Cardiac fibroblast (primary cell): ENCODE measurements at regions not wholly inside any gene's neighbourhood (a gene's known extent, or its start where the extent isn't known, plus 50 kb on each side); places are given as distances from the start of the nearest gene placed in this dataset.

Experiments used
- DNase-seq, 2 donors: peaks; one replicate each; pipeline versions ENCODE4 v3.0.0 to v3.0.0-alpha.2; 2010; ENCODE audit warnings: low read depth in 2 of 2
- H3K4me3 ChIP-seq, 2 donors: replicated peaks in 1 of 2; 1 replicate in 1 of 2; 2 replicates in 1 of 2; pipeline ENCODE4 v1.5.1; 2011; ENCODE audit warnings: low read depth in 2 of 2, low read length in 2 of 2, mild to moderate bottlenecking in 2 of 2, moderate library complexity in 1 of 2
- TF ChIP-seq, protein P1 (sequence below): IDR thresholded peaks from one replicate; pipeline ENCODE4 v1.5.1; 2011; ENCODE audit warnings: low read depth, mild to moderate bottlenecking, low read length, inconsistent platforms

DNA sequence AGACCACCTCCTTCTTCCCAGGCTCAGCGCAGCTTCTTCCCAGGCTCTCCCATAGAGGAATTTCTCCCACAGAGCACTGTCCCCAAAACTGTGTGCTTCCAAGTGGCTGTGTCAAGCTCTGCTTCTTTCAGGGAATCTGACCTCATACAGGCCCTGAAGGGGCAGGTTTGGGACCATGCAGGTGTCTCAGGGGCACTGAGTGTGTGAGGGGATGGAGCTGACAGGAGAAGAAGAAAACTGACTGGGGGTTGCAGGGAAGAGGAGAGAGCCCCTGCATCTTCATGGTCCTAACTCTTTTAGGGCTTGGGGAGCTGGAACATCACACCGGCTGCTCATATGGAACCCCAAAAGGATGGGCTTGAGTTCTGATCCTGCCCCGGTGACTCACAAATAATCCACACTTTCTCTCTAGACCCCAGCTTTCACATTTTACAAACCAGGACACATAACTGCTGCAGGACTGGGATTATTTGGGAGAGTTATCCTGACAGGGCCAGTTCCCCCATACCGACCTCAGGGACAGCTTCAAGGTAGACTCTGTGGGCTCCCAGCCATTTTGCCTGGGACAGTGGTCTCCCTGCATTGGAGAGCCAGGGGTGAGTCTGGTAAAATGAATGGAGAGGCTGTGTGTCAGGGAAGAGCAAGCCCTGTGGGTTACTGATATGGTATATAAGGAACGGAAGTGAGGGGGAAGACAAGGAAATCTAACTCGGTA is 316.1 kb downstream of the TLE3 start:
- DNase-seq, result no peak
- no peak overlapping the region for H3K4me3 ChIP-seq
- TF ChIP-seq, protein P1, sequence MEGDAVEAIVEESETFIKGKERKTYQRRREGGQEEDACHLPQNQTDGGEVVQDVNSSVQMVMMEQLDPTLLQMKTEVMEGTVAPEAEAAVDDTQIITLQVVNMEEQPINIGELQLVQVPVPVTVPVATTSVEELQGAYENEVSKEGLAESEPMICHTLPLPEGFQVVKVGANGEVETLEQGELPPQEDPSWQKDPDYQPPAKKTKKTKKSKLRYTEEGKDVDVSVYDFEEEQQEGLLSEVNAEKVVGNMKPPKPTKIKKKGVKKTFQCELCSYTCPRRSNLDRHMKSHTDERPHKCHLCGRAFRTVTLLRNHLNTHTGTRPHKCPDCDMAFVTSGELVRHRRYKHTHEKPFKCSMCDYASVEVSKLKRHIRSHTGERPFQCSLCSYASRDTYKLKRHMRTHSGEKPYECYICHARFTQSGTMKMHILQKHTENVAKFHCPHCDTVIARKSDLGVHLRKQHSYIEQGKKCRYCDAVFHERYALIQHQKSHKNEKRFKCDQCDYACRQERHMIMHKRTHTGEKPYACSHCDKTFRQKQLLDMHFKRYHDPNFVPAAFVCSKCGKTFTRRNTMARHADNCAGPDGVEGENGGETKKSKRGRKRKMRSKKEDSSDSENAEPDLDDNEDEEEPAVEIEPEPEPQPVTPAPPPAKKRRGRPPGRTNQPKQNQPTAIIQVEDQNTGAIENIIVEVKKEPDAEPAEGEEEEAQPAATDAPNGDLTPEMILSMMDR, result no peak

DNA sequence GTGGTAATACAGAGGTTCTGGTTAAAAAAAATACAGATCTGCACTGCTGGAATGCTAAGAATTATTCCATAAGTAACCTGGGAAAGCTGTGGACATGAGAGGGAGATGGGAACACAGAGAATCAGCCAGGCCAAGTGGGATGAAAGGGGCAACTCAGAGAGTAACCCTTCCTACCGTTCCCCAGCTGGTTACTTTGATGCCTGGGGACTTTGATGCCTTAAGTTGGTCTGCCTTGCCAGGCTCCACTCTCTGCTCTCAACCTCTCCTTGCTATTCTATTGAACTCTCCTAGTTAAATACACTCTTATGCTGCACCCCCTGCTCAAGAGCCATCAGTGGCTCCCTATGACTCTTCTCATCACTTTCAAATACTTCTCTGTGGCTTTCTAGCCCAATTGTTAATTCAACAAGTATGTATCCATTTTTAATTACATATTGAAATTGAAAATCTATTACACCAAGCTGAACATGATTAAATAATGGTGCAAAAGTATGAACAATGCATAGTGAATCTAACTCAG is 315.5 kb downstream of the TLE3 start:
- no peak for DNase-seq
- TF ChIP-seq, protein P1, result no peak
- H3K4me3 ChIP-seq, result no peak overlapping the region

DNA sequence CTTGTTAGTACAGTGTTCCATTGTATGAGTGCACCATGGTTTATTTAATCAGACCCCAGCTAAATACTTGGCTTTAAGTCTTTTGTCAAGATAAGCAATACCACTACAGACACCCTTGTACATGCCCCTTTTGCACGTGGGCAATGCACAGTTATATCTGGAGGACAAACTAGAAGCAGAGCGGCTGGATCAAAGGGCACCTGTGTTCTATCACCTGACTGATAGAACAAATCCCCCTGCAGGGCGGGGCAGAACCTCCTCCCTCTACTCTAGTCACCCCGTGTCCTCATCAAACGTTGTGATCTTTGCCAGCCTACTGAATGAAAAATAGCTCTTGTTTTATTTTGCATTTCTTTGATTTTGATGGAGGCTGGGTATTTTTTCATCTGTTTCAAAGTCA is 314.9 kb downstream of the TLE3 start:
- TF ChIP-seq, protein P1, result no peak
- H3K4me3 ChIP-seq, result no peak overlapping the region
- DNase-seq, result no peak

DNA sequence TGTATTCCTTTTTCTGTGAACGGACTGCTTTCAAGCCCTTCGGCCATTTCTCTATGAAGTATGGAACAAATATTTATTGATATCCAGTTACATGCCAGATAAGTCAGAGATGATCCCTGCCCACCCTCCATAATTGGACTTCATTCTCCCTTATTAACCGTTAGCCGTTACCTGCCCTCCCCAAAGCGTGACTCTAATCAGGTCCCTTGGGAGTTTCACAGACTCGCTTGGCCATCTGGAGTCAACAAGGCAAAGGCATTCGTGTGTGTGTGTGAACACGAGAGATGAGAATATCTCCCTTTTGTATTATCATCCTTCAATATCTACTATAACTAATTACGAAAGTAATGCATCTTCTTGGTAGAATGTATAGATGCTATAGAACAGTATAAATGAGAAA is 314.5 kb downstream of the TLE3 start:
- TF ChIP-seq, protein P1, result no peak
- no peak overlapping the region for H3K4me3 ChIP-seq
- no peak for DNase-seq

DNA sequence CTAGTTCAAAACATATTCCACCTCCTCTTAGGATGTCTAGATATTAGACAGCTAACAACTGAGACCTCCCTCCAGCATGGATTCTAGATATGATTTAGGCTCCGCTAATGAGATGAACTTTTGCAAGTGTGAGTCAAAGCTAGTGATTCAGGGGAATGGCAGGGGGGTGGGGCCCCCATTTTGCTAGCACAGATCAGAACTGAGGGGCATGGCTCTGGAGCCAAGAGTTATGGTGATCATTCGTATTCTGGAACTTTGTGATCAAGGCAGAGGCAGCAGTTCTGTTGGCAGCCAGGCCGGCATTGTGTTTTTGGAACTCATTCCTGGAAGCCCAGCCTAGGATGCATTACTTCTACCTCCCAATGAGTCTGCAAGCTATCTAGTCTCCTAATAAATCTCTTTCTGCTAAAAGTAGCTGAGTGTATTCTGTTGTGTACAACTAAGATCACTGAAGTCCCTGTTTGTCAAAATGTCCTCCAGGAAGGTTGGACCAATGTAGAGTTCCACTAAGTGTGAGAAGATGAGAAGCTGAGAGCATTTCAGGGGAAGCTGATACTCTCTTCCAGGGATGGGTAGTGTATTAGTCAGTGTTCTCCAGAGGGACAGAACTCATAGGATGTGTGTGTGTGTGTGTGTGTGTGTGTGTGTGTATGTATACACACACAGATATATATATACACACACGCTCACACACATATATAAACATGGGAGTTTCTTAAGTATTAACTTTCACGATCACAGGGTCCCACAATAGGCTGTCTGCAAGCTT is 312.7 kb downstream of the TLE3 start:
- no peak overlapping the region for H3K4me3 ChIP-seq
- DNase-seq, result peak; percentile 16 to 45
- TF ChIP-seq, protein P1, result no peak

DNA sequence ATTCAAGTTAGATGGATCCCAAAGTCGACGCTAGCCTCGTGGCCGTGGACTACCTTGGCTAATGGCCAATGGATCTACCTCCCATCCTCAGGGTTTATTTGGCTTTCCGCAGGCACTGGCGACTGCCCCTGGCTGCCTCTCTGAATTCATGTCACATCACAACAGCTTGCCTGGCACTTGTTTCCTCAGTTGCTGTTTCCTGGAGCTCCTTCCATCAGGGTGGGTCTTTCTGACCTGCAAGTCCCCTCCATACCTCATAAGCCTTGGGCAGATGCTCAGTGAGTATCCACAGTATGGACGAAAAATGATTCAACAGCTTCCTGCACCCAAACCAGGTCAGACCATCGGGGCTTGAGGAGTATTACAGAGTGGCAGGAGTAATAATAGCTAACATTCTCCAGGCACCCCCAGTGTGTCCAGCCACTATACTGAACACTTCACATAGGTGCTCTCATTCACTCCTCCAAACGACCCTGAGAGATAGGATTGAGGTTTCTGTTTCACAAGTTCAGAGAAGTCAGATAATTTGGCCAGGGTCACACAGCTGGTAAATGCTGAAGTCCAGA is 311.5 kb downstream of the TLE3 start:
- H3K4me3 ChIP-seq, result no peak overlapping the region
- TF ChIP-seq, protein P1, result no peak
- no peak for DNase-seq
